HL-60 (cell line): ENCODE measurements at regions not wholly inside any gene's neighbourhood (a gene's known extent, or its start where the extent isn't known, plus 50 kb on each side); places are given as distances from the start of the nearest gene placed in this dataset.

ENCODE experiments used
- DNase-seq, 2 experiments: peaks; one replicate each; pipeline ENCODE4 v3.0.0-alpha.2; 2010 to 2020; ENCODE audit warnings: low read depth in 1 of 2, low spot score in 1 of 2
- H3K27ac ChIP-seq: fragments of 250-450 bp; sonication (Bioruptor Pico); replicated peaks from 2 replicates; pipeline ENCODE4 v1.5.1; 2020; ENCODE audit warnings: mild to moderate bottlenecking, moderate library complexity
- H3K27me3 ChIP-seq: fragments of 250-450 bp; sonication (Bioruptor Pico); 2 replicates; pipeline ENCODE4 v1.5.1; 2021; ENCODE audit warnings: mild to moderate bottlenecking, moderate library complexity; ENCODE audit not compliant: insufficient read depth, poor library complexity, severe bottlenecking
- H3K4me3 ChIP-seq: replicated peaks from 2 replicates; pipeline ENCODE4 v1.5.1; 2011; ENCODE audit warnings: mild to moderate bottlenecking, control low read depth, low read length; ENCODE audit not compliant: insufficient read depth
- GABPA ChIP-seq: IDR thresholded peaks from 2 replicates; pipeline ENCODE4 v1.6.1; 2012; ENCODE audit warnings: low read depth
- POLR2AphosphoS5 ChIP-seq: IDR thresholded peaks from 2 replicates; pipeline ENCODE4 v1.6.1; 2012; ENCODE audit warnings: low read depth
- SPI1 ChIP-seq: IDR thresholded peaks from 2 replicates; pipeline ENCODE4 v1.6.1; 2012; ENCODE audit warnings: low read depth, mild to moderate bottlenecking, borderline replicate concordance
- TF ChIP-seq, protein P1 (sequence below): IDR thresholded peaks from one replicate; pipeline ENCODE4 v1.5.1; 2011; ENCODE audit warnings: low read length, control low read depth, inconsistent platforms; ENCODE audit not compliant: insufficient read depth
- TF ChIP-seq, protein P2 (sequence below): IDR thresholded peaks from 2 replicates; pipeline ENCODE4 v1.6.1; 2012; ENCODE audit warnings: low read depth; ENCODE audit not compliant: insufficient replicate concordance

DNA sequence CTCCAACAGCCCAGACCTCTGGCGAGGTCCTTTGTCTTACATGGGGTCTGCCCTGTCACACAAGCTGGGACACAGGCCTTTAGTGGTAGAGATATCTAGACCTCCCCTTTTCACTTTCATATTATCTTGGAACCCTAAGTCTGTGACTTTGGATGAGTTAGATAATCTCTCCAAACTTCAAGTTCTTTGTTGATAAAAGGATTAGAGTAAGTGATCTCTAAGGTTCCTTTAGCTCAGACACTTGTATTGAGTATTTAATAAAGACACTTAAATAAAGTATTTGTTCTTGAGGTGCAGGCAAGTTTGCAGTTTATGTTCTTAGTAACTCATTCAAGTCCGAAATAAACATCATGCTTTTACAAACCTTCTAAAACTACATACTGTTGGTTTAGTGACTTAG, 459.6 kb downstream of the SHQ1 start:
- H3K4me3 ChIP-seq, result no peak overlapping the region
- H3K27ac ChIP-seq, result no peak overlapping the region
- TF ChIP-seq SPI1, result no peak
- no peak for TF ChIP-seq GABPA
- TF ChIP-seq, protein P1, sequence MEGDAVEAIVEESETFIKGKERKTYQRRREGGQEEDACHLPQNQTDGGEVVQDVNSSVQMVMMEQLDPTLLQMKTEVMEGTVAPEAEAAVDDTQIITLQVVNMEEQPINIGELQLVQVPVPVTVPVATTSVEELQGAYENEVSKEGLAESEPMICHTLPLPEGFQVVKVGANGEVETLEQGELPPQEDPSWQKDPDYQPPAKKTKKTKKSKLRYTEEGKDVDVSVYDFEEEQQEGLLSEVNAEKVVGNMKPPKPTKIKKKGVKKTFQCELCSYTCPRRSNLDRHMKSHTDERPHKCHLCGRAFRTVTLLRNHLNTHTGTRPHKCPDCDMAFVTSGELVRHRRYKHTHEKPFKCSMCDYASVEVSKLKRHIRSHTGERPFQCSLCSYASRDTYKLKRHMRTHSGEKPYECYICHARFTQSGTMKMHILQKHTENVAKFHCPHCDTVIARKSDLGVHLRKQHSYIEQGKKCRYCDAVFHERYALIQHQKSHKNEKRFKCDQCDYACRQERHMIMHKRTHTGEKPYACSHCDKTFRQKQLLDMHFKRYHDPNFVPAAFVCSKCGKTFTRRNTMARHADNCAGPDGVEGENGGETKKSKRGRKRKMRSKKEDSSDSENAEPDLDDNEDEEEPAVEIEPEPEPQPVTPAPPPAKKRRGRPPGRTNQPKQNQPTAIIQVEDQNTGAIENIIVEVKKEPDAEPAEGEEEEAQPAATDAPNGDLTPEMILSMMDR, result no peak
- TF ChIP-seq POLR2AphosphoS5, result no peak
- TF ChIP-seq, protein P2, sequence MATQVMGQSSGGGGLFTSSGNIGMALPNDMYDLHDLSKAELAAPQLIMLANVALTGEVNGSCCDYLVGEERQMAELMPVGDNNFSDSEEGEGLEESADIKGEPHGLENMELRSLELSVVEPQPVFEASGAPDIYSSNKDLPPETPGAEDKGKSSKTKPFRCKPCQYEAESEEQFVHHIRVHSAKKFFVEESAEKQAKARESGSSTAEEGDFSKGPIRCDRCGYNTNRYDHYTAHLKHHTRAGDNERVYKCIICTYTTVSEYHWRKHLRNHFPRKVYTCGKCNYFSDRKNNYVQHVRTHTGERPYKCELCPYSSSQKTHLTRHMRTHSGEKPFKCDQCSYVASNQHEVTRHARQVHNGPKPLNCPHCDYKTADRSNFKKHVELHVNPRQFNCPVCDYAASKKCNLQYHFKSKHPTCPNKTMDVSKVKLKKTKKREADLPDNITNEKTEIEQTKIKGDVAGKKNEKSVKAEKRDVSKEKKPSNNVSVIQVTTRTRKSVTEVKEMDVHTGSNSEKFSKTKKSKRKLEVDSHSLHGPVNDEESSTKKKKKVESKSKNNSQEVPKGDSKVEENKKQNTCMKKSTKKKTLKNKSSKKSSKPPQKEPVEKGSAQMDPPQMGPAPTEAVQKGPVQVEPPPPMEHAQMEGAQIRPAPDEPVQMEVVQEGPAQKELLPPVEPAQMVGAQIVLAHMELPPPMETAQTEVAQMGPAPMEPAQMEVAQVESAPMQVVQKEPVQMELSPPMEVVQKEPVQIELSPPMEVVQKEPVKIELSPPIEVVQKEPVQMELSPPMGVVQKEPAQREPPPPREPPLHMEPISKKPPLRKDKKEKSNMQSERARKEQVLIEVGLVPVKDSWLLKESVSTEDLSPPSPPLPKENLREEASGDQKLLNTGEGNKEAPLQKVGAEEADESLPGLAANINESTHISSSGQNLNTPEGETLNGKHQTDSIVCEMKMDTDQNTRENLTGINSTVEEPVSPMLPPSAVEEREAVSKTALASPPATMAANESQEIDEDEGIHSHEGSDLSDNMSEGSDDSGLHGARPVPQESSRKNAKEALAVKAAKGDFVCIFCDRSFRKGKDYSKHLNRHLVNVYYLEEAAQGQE, result no peak
- H3K27me3 ChIP-seq, result no peaks in the 10 kb centered on the region
- DNase-seq, result no peak

DNA sequence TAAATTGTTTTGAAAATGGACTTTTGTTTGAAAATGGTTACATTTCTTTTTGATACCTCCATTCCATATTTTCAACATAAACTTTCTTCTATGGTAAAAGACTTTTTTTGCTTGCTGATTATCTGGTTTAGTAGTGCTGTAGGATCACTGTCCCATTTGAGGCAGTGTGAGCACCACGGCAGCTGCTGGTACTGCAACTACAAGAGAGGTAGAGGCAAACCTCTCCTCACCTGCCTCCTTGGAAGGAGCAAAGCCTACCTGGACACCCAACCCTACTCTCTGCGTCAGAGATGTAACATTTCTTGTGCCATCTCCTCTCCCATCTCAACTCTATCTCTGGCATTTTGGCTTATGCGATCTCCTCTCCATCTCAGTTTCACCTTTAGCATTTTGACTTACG, 460.1 kb downstream of the SHQ1 start:
- Histone ChIP-seq H3K4me3 (no peak overlapping the region), H3K27ac (no peak overlapping the region), H3K27me3 (no peaks in the 10 kb centered on the region)
- no peak for DNase-seq
- no peak for TF ChIP-seq POLR2AphosphoS5
- TF ChIP-seq, protein P1, result no peak
- TF ChIP-seq GABPA, result no peak
- TF ChIP-seq, protein P2, result no peak
- no peak for TF ChIP-seq SPI1

DNA sequence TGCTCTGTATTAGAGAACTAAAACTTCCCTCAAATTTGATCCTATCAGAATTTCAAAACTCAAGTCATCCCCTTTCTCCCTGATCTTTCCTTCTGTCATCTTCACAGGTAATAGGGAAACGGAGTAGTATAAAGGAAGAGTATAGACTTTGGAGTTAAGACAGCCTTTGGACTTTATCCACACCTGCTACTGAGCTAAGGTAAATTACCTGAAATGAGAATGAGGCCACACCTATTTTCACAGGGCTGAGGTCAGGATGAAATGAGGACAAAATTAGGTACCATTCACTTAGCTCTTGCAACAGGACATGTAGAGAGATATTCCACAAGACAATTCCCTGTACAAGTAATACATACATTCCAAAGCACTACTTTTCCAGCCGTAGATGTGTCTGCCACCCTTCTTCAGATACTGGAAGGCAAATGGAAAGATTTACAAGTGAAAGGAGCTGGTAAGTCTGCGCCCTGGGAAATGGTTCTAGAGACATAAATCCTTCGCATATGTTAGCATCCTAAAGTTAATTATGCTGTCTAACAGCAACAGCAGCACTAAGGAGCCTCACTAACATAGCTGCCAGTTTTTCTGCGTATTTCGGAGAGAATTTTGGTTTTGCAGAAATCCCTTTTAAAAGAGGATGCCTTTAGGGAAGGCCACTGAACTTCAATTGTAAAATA, 461.8 kb downstream of the SHQ1 start:
- Histone ChIP-seq H3K27me3 (no peaks in the 10 kb centered on the region), H3K27ac (no peak overlapping the region), H3K4me3 (no peak overlapping the region)
- TF ChIP-seq, protein P2, result no peak
- TF ChIP-seq POLR2AphosphoS5 (no peak), SPI1 (no peak), GABPA (no peak)
- no peak for DNase-seq
